ENCODE measurements at regions not wholly inside any gene's neighbourhood (a gene's known extent, or its start where the extent isn't known, plus 50 kb on each side); places are given as distances from the start of the nearest gene placed in this dataset.
A peak's percentile ranks its signal among the peaks of the same experiment; 100 is the strongest.

DNA sequence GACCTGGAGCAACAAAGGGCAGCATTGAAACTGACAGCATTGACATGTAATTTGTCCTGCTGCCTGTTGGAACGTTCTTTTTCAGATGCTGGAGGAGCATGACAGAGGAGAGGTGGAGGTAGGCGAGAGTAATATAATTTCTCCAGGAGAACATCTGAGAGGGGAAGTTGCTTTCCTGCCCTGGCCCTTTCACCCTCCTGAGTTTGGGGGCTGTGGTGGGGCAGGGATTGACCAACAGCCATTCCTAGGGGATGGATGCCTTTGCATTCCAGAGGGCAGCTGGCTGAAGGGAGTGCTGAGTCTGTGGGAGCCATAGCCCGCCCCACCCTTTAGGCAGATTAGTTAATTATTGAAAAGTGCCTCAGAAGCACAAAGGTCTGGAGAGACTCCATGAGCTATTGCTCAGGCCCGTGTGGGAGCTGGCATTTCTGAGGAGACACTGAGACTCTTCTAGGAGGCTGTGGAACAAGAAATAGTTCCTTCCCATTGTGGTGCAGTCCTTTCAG, 73.5 kb downstream of the ARF6 start:
- H3K27me3 ChIP-seq: no peaks in the 10 kb centered on the region
- intact Hi-C loops (cut with DNase I): no loop called here
- H3K9ac ChIP-seq (ENCODE audit: low read depth in 2 of 2, low read length in 2 of 2): peak overlapping the region in 1 of 2 donors; percentile 73
- no peaks in the 10 kb centered on the region for H3K36me3 ChIP-seq
- DNase-seq: peak; percentile 80
- peak overlapping the region; percentile 82 for H3K27ac ChIP-seq
- H3K4me1 ChIP-seq: peaks cover 14% of the 10 kb centered on the region
- H3K4me3 ChIP-seq: no peak overlapping the region
- no peak for TF ChIP-seq CTCF (IDR thresholded peaks at IDR 0.05)
- H3K9me3 ChIP-seq: no peaks in the 10 kb centered on the region

- Histone ChIP-seq H3K9ac (ENCODE audit: low read depth in 2 of 2, low read length in 2 of 2) (peak overlapping the region in 1 of 2 donors; percentile 73), H3K9me3 (no peaks in the 10 kb centered on the region), H3K4me1 (peaks cover 14% of the 10 kb centered on the region), H3K4me3 (no peak overlapping the region), H3K27ac (peak overlapping the region; percentile 82), H3K36me3 (no peaks in the 10 kb centered on the region), H3K27me3 (no peaks in the 10 kb centered on the region)
- DNase-seq: no peak
- no peak for TF ChIP-seq CTCF (IDR thresholded peaks at IDR 0.05)
- intact Hi-C loops (cut with DNase I): no loop called here
Measured at GRCh38 chr14:49966971-49967630, 74.2 kb downstream of the ARF6 start.

GRCh38 chr14:49969961-49970360, 77.1 kb downstream of the ARF6 start:
- Histone ChIP-seq H3K9me3 (no peaks in the 10 kb centered on the region), H3K9ac (ENCODE audit: low read depth in 2 of 2, low read length in 2 of 2) (peak overlapping the region in 1 of 2 donors; percentile 36), H3K36me3 (no peaks in the 10 kb centered on the region), H3K4me3 (no peak overlapping the region), H3K4me1 (peaks cover 17% of the 10 kb centered on the region), H3K27ac (peak overlapping the region; percentile 94), H3K27me3 (no peaks in the 10 kb centered on the region)
- intact Hi-C loops (cut with DNase I): loop anchor here (10.0 kb wide), 1 partner anchor 105 kb away; no protein-coding TSS in a partner anchor
- DNase-seq: no peak
- no peak for TF ChIP-seq CTCF (IDR thresholded peaks at IDR 0.05)

DNA sequence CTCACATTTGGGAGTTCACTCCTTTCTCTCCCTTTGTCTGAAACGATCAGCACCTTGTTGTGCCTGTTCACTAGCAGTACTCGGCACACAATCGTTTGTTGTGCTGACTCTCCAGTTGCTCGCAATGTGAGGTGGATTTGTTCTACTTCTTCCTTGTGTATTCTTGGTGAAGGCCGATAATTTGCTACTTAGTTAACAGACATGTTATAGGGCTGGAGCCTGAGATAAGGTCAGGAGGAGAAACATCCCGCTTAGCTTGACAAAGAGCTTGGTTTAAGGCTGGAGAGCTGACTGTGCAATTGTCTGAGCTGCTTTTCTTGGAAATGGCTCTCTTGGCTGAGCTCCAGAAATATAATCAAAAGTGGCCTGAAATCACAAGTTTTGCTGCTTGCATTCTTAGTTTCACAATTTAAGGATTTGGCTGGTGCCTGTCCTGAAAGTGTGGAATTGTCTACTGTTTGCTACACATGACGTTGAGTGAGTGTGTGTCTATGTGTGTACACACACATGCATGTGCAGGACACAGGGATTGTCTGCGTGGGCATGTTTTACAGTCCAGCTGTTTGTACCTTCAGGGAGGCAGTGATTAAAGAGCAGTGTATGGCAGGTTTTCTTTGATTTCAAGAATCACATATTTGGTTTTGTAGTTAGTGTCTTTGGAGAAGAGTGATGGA, 77.7 kb downstream of the ARF6 start:
- intact Hi-C loops (cut with DNase I): loop anchor here (10.0 kb wide), 1 partner anchor 106 kb away; no protein-coding TSS in a partner anchor
- TF ChIP-seq CTCF (IDR thresholded peaks at IDR 0.05): no peak
- Histone ChIP-seq H3K9ac (ENCODE audit: low read depth in 2 of 2, low read length in 2 of 2) (peak overlapping the region in 1 of 2 donors; percentile 36), H3K36me3 (no peaks in the 10 kb centered on the region), H3K27ac (peak overlapping the region; percentile 94), H3K9me3 (no peaks in the 10 kb centered on the region), H3K4me3 (no peak overlapping the region), H3K27me3 (no peaks in the 10 kb centered on the region), H3K4me1 (peaks cover 17% of the 10 kb centered on the region)
- DNase-seq: peak; percentile 57

DNA sequence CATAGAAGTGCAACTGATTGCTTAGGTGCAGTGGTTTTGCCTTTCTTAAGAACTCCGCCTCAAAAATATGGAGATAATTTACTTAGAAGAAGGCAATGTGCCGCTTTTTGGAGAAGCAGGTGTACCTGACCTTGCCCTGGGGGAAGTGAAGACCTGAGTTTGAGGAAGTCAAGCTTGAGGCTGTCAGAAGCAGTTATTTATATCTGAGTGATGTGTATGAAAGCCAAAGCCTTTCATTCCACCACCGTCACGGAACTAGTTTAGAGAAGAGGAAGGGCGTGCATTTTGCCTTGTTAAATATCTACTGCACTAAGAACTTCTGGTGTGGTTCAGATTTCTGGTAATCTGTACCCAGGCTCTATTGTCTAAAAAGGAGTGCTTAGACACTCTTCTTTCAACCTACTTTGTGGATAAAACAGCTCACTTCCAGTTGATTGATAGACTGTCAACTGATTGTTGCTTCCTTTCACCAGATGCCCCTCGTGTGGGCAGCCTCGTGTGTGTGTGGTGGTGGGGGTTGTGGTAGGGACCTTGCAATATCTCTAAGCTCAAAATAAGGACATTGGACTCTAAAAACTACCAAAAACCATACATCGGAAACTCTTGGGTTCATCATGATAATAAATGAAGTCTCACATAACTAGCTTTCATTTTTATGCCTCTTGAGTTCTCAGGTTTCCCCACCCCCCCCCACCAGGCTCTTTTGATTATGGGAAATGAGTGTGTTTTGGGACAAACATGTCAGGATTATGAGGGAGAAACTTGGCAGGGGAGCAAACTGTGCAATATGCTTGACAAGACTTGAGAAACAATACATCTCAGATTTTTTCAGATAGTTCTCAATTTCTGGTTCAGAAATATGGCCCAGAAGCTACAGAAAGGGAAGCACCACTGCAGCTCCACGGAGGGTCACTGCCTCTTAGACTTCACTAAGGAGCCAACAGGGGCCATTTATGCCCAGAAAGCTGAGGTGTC, 78.6 kb downstream of the ARF6 start:
- H3K9me3 ChIP-seq: no peaks in the 10 kb centered on the region
- intact Hi-C loops (cut with DNase I): loop anchor here (10.0 kb wide), 1 partner anchor 107 kb away; no protein-coding TSS in a partner anchor
- peak; percentile 65 for DNase-seq
- H3K4me3 ChIP-seq: no peak overlapping the region
- H3K9ac ChIP-seq (ENCODE audit: low read depth in 2 of 2, low read length in 2 of 2): peak overlapping the region in 1 of 2 donors; percentile 36
- H3K36me3 ChIP-seq: no peaks in the 10 kb centered on the region
- TF ChIP-seq CTCF (IDR thresholded peaks at IDR 0.05): no peak
- H3K27ac ChIP-seq: peak overlapping the region; percentile 94
- H3K27me3 ChIP-seq: no peaks in the 10 kb centered on the region
- H3K4me1 ChIP-seq: peaks cover 17% of the 10 kb centered on the region
